ENCODE measurements at regions not wholly inside any gene's neighbourhood (a gene's known extent, or its start where the extent isn't known, plus 50 kb on each side); places are given as distances from the start of the nearest gene placed in this dataset.

GRCh38 chr12:43106355-43106754, 445.6 kb downstream of the ADAMTS20 start:
- Histone ChIP-seq H3K36me3 (no peaks in the 10 kb centered on the region), H3K4me1 (no peaks in the 10 kb centered on the region), H3K27me3 (no peaks in the 10 kb centered on the region), H3K4me3 (no peak overlapping the region), H3K9me3 (no peaks in the 10 kb centered on the region), H3K27ac (no peak overlapping the region)
- no peak for DNase-seq
- TF ChIP-seq POLR2AphosphoS5 (IDR thresholded peaks at IDR 0.05) (no peak), POLR2A (IDR thresholded peaks at IDR 0.05) (no peak), EP300 (IDR thresholded peaks at IDR 0.05) (no peak)
- TF ChIP-seq, protein P1, sequence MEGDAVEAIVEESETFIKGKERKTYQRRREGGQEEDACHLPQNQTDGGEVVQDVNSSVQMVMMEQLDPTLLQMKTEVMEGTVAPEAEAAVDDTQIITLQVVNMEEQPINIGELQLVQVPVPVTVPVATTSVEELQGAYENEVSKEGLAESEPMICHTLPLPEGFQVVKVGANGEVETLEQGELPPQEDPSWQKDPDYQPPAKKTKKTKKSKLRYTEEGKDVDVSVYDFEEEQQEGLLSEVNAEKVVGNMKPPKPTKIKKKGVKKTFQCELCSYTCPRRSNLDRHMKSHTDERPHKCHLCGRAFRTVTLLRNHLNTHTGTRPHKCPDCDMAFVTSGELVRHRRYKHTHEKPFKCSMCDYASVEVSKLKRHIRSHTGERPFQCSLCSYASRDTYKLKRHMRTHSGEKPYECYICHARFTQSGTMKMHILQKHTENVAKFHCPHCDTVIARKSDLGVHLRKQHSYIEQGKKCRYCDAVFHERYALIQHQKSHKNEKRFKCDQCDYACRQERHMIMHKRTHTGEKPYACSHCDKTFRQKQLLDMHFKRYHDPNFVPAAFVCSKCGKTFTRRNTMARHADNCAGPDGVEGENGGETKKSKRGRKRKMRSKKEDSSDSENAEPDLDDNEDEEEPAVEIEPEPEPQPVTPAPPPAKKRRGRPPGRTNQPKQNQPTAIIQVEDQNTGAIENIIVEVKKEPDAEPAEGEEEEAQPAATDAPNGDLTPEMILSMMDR (IDR thresholded peaks at IDR 0.05): no peak
- intact Hi-C loops (cut with DNase I): no loop called here
- WGBS, 2 donors: 52% methylated on average over 3 of the region's 3 CpGs

GRCh38 chr12:43105426-43105981, 446.5 kb downstream of the ADAMTS20 start:
- 34 to 49% methylated on average over 6 of the region's 6 CpGs for WGBS, 2 donors

GRCh38 chr12:43104494-43104893, 447.5 kb downstream of the ADAMTS20 start:
- WGBS, 2 donors: 95 to 96% methylated on average over 3 of the region's 3 CpGs
- H3K9me3 ChIP-seq: no peaks in the 10 kb centered on the region
- H3K36me3 ChIP-seq: no peaks in the 10 kb centered on the region
- TF ChIP-seq POLR2A (IDR thresholded peaks at IDR 0.05) (no peak), POLR2AphosphoS5 (IDR thresholded peaks at IDR 0.05) (no peak), EP300 (IDR thresholded peaks at IDR 0.05) (no peak)
- TF ChIP-seq, protein P1 (IDR thresholded peaks at IDR 0.05): no peak
- no peak for DNase-seq
- no peaks in the 10 kb centered on the region for H3K4me1 ChIP-seq
- H3K4me3 ChIP-seq: no peak overlapping the region
- no peak overlapping the region for H3K27ac ChIP-seq
- intact Hi-C loops (cut with DNase I): no loop called here
- no peaks in the 10 kb centered on the region for H3K27me3 ChIP-seq

More at GRCh38 chr12:43105426-43105981, 446.5 kb downstream of the ADAMTS20 start:
- intact Hi-C loops (cut with DNase I): no loop called here
- DNase-seq: no peak
- H3K27me3 ChIP-seq: no peaks in the 10 kb centered on the region
- H3K36me3 ChIP-seq: no peaks in the 10 kb centered on the region
- no peak overlapping the region for H3K27ac ChIP-seq
- TF ChIP-seq POLR2AphosphoS5 (IDR thresholded peaks at IDR 0.05): no peak
- TF ChIP-seq, protein P1 (IDR thresholded peaks at IDR 0.05): no peak
- TF ChIP-seq POLR2A (IDR thresholded peaks at IDR 0.05): no peak
- H3K4me3 ChIP-seq: no peak overlapping the region
- H3K4me1 ChIP-seq: no peaks in the 10 kb centered on the region
- H3K9me3 ChIP-seq: no peaks in the 10 kb centered on the region

GRCh38 chr12:43103866-43104265, 448.1 kb downstream of the ADAMTS20 start:
- TF ChIP-seq POLR2AphosphoS5 (IDR thresholded peaks at IDR 0.05) (no peak), EP300 (IDR thresholded peaks at IDR 0.05) (no peak), POLR2A (IDR thresholded peaks at IDR 0.05) (no peak)
- TF ChIP-seq, protein P1 (IDR thresholded peaks at IDR 0.05): no peak
- WGBS, 2 donors: 71 to 91% methylated on average over 1 of the region's 1 CpG
- Histone ChIP-seq H3K27me3 (no peaks in the 10 kb centered on the region), H3K27ac (no peak overlapping the region), H3K4me1 (no peaks in the 10 kb centered on the region), H3K36me3 (no peaks in the 10 kb centered on the region), H3K9me3 (no peaks in the 10 kb centered on the region), H3K4me3 (no peak overlapping the region)
- intact Hi-C loops (cut with DNase I): no loop called here
- no peak for DNase-seq
